Neuronal stem cell (in vitro differentiated cells): ENCODE measurements at regions not wholly inside any gene's neighbourhood (a gene's known extent, or its start where the extent isn't known, plus 50 kb on each side); places are given as distances from the start of the nearest gene placed in this dataset.
A peak's percentile ranks its signal among the peaks of the same experiment; 100 is the strongest.

Source experiments
- DNase-seq: peaks from one replicate; pipeline ENCODE4 v3.0.0-alpha.2; 2013; ENCODE audit warnings: low spot score
- H2AFZ ChIP-seq: one replicate; pipeline ENCODE4 v1.6.1; 2013; ENCODE audit warnings: mild to moderate bottlenecking, low read length, inconsistent platforms
- H2AK5ac ChIP-seq: 2 replicates; pipeline ENCODE4 v1.6.1; 2013; ENCODE audit warnings: low read depth, mild to moderate bottlenecking, inconsistent platforms, low read length, moderate library complexity, mixed read lengths
- H2BK120ac ChIP-seq: 2 replicates; pipeline ENCODE4 v1.6.1; 2013; ENCODE audit warnings: low read depth, mild to moderate bottlenecking, inconsistent platforms, low read length, moderate library complexity, mixed read lengths
- H2BK12ac ChIP-seq: one replicate; pipeline ENCODE4 v1.6.1; 2013; ENCODE audit warnings: low read length, inconsistent platforms
- H2BK15ac ChIP-seq: 2 replicates; pipeline ENCODE4 v1.6.1; 2013; ENCODE audit warnings: mild to moderate bottlenecking, low read length, inconsistent platforms, mixed read lengths
- H2BK5ac ChIP-seq: one replicate; pipeline ENCODE4 v1.6.1; 2013; ENCODE audit warnings: inconsistent platforms, mild to moderate bottlenecking, low read length, moderate library complexity
- H3K14ac ChIP-seq: one replicate; pipeline ENCODE4 v1.6.1; 2013; ENCODE audit warnings: low read length, inconsistent platforms
- H3K18ac ChIP-seq: 2 replicates; pipeline ENCODE4 v1.6.1; 2013; ENCODE audit warnings: low read length, inconsistent platforms
- H3K23ac ChIP-seq: 2 replicates; pipeline ENCODE4 v1.6.1; 2013; ENCODE audit warnings: low read depth, mild to moderate bottlenecking, mixed read lengths, low read length, inconsistent platforms; ENCODE audit not compliant: poor library complexity
- H3K27ac ChIP-seq: replicated peaks from 3 replicates; pipeline ENCODE4 v1.5.1; 2013; ENCODE audit warnings: low read length, inconsistent platforms
- H3K27me3 ChIP-seq, 3 experiments: 2 replicates each; pipeline ENCODE4 v1.6.1; 2013; ENCODE audit warnings: low read length in 3 of 3, mild to moderate bottlenecking in 2 of 3, inconsistent platforms in 1 of 3, low read depth in 1 of 3, mixed read lengths in 1 of 3, moderate library complexity in 1 of 3; ENCODE audit not compliant: control insufficient read depth in 3 of 3, insufficient read depth in 3 of 3
- H3K36me3 ChIP-seq, 2 donors: replicated peaks in 1 of 2; 2 replicates each; pipeline ENCODE4 v1.6.1; 2013; ENCODE audit warnings: low read length in 2 of 2; ENCODE audit not compliant: control insufficient read depth in 2 of 2, insufficient read depth in 2 of 2
- H3K4ac ChIP-seq: 2 replicates; pipeline ENCODE4 v1.6.1; 2013; ENCODE audit warnings: inconsistent platforms, mild to moderate bottlenecking, low read length, moderate library complexity
- H3K4me1 ChIP-seq, 2 donors: 1 replicate in 1 of 2; 2 replicates in 1 of 2; pipeline ENCODE4 v1.6.1; 2013; ENCODE audit warnings: low read length in 2 of 2, low read depth in 1 of 2; ENCODE audit not compliant: control insufficient read depth in 2 of 2, insufficient read depth in 1 of 2
- H3K4me2 ChIP-seq: one replicate; pipeline ENCODE4 v1.6.1; 2013; ENCODE audit warnings: mild to moderate bottlenecking, low read length, inconsistent platforms; ENCODE audit not compliant: insufficient read depth, poor library complexity, severe bottlenecking
- H3K4me3 ChIP-seq, 2 donors: 2 replicates each; pipeline ENCODE4 v1.5.1; 2013; ENCODE audit warnings: low read length in 2 of 2, mild to moderate bottlenecking in 2 of 2, inconsistent platforms in 1 of 2, moderate library complexity in 1 of 2
- H3K79me1 ChIP-seq: one replicate; pipeline ENCODE4 v1.6.1; 2013; ENCODE audit warnings: low read depth, mild to moderate bottlenecking, inconsistent platforms, low read length, moderate library complexity
- H3K9ac ChIP-seq: one replicate; pipeline ENCODE4 v1.6.1; 2013; ENCODE audit warnings: mild to moderate bottlenecking, low read depth, low read length, inconsistent platforms; ENCODE audit not compliant: poor library complexity
- H3K9me3 ChIP-seq, 2 donors: replicated peaks in 1 of 2; 2 replicates each; pipeline versions ENCODE3 to v1.6.1; 2013; ENCODE audit warnings: low read length in 2 of 2, mild to moderate bottlenecking in 2 of 2, inconsistent platforms in 1 of 2, low read depth in 1 of 2, mixed read lengths in 1 of 2, moderate library complexity in 1 of 2; ENCODE audit not compliant: control insufficient read depth in 2 of 2, insufficient read depth in 1 of 2
- H4K8ac ChIP-seq: one replicate; pipeline ENCODE4 v1.6.1; 2013; ENCODE audit warnings: low read depth, mild to moderate bottlenecking, inconsistent platforms, low read length, moderate library complexity
- H4K91ac ChIP-seq: one replicate; pipeline ENCODE4 v1.6.1; 2013; ENCODE audit warnings: low read length, low read depth, mild to moderate bottlenecking, inconsistent platforms; ENCODE audit not compliant: poor library complexity
- WGBS, 2 donors: extraction: QIAGEN DNeasy Blood & Tissue Kit; methylation state at CpG; one replicate each; pipeline ENCODE4 v1.1.7; 2013; ENCODE audit warnings: missing lambda C conversion rate in 2 of 2, mixed read lengths in 1 of 2; ENCODE audit not compliant: insufficient read length in 2 of 2, insufficient replicate concordance in 1 of 2; ENCODE audit errors: extremely low coverage in 2 of 2; 5-methylcytosine and 5-hydroxymethylcytosine counted together

GRCh38 chr6:149217466-149217888 lies 100.0 kb upstream of the TAB2 start:
- no peak overlapping the region for H3K4me3 ChIP-seq
- no peak overlapping the region for H3K18ac ChIP-seq
- no peak overlapping the region for H2BK12ac ChIP-seq
- no peak overlapping the region for H3K14ac ChIP-seq
- H3K23ac ChIP-seq = no peak overlapping the region
- H3K4ac ChIP-seq = no peak overlapping the region
- H4K91ac ChIP-seq = no peak overlapping the region
- no peaks in the 10 kb centered on the region for H3K79me1 ChIP-seq
- no peak overlapping the region for H3K27ac ChIP-seq
- H3K9ac ChIP-seq = no peak overlapping the region
- H2AK5ac ChIP-seq = no peak overlapping the region
- no peak overlapping the region for H4K8ac ChIP-seq
- H3K27me3 ChIP-seq = peaks cover 0 to 4% (median 0%) of the 10 kb centered on the region in 3 experiments
- no peak overlapping the region for H2BK15ac ChIP-seq
- H3K36me3 ChIP-seq = no peaks in the 10 kb centered on the region
- peak overlapping the region; percentile 76 for H2AFZ ChIP-seq
- H2BK5ac ChIP-seq = no peak overlapping the region
- no peak overlapping the region for H2BK120ac ChIP-seq
- H3K9me3 ChIP-seq = no peaks in the 10 kb centered on the region
- peaks cover 2 to 16% of the 10 kb centered on the region in 2 donors for H3K4me1 ChIP-seq
- H3K4me2 ChIP-seq = no peak overlapping the region
- no peak for DNase-seq

- Histone ChIP-seq H2BK120ac (no peak overlapping the region), H2BK15ac (no peak overlapping the region), H3K36me3 (no peaks in the 10 kb centered on the region), H3K18ac (no peak overlapping the region), H3K79me1 (no peaks in the 10 kb centered on the region), H2AK5ac (no peak overlapping the region), H3K23ac (no peak overlapping the region), H3K27ac (no peak overlapping the region), H4K91ac (no peak overlapping the region), H3K4ac (no peak overlapping the region), H3K27me3 (peaks cover 0 to 4% (median 0%) of the 10 kb centered on the region in 3 experiments), H3K4me2 (no peak overlapping the region), H3K4me1 (peaks cover 4 to 16% of the 10 kb centered on the region in 2 donors), H2AFZ (peak overlapping the region; percentile 41), H4K8ac (no peak overlapping the region), H3K9ac (no peak overlapping the region), H2BK5ac (no peak overlapping the region), H2BK12ac (no peak overlapping the region), H3K14ac (no peak overlapping the region), H3K9me3 (no peaks in the 10 kb centered on the region), H3K4me3 (no peak overlapping the region)
- no peak for DNase-seq
Measured at GRCh38 chr6:149218471-149218870, 99.0 kb upstream of the TAB2 start.

GRCh38 chr6:149218915-149219314 lies 98.6 kb upstream of the TAB2 start:
- no CpG with 5 or more reads among the region's 2 CpGs for WGBS, 2 donors
- H2BK12ac ChIP-seq = no peak overlapping the region
- no peak overlapping the region for H2BK15ac ChIP-seq
- H3K4ac ChIP-seq = no peak overlapping the region
- no peaks in the 10 kb centered on the region for H3K79me1 ChIP-seq
- H3K4me2 ChIP-seq = no peak overlapping the region
- H4K91ac ChIP-seq = no peak overlapping the region
- H3K4me1 ChIP-seq = peaks cover 6 to 16% of the 10 kb centered on the region in 2 donors
- H2BK120ac ChIP-seq = no peak overlapping the region
- no peak overlapping the region for H3K18ac ChIP-seq
- peak overlapping the region; percentile 41 for H2AFZ ChIP-seq
- DNase-seq = no peak
- H4K8ac ChIP-seq = no peak overlapping the region
- H3K27ac ChIP-seq = no peak overlapping the region
- H3K9ac ChIP-seq = no peak overlapping the region
- H3K9me3 ChIP-seq = no peaks in the 10 kb centered on the region
- H3K36me3 ChIP-seq = no peaks in the 10 kb centered on the region
- H3K27me3 ChIP-seq = peaks cover 0 to 3% (median 0%) of the 10 kb centered on the region in 3 experiments
- no peak overlapping the region for H3K4me3 ChIP-seq
- no peak overlapping the region for H3K14ac ChIP-seq
- H2BK5ac ChIP-seq = no peak overlapping the region
- no peak overlapping the region for H2AK5ac ChIP-seq
- no peak overlapping the region for H3K23ac ChIP-seq

GRCh38 chr6:149220882-149221773 lies 96.4 kb upstream of the TAB2 start:
- Histone ChIP-seq H3K27me3 (no peaks in the 10 kb centered on the region), H3K4me3 (no peak overlapping the region), H4K8ac (no peak overlapping the region), H3K4me1 (peaks cover 15 to 20% of the 10 kb centered on the region in 2 donors), H3K9ac (no peak overlapping the region), H2BK12ac (no peak overlapping the region), H3K79me1 (no peaks in the 10 kb centered on the region), H2AFZ (peak overlapping the region; percentile 57), H2BK15ac (no peak overlapping the region), H2BK120ac (no peak overlapping the region), H4K91ac (no peak overlapping the region), H3K18ac (no peak overlapping the region), H3K9me3 (no peaks in the 10 kb centered on the region), H3K4me2 (no peak overlapping the region), H2AK5ac (no peak overlapping the region), H3K23ac (no peak overlapping the region), H3K27ac (no peak overlapping the region), H2BK5ac (no peak overlapping the region), H3K36me3 (no peaks in the 10 kb centered on the region), H3K4ac (no peak overlapping the region), H3K14ac (no peak overlapping the region)
- DNase-seq = no peak
- WGBS, 2 donors = no CpG with 5 or more reads among the region's 6 CpGs
